Breast epithelium (tissue), 4 donors: ENCODE measurements at regions not wholly inside any gene's neighbourhood (a gene's known extent, or its start where the extent isn't known, plus 50 kb on each side); places are given as distances from the start of the nearest gene placed in this dataset.
"Not testable (repeated sequence)": the region's sequence is repeated elsewhere in the genome, so short reads cannot be mapped to it uniquely, and the experiment has no call there.

Source experiments
- DNase-seq, 2 donors: peaks; one replicate each; pipeline ENCODE4 v3.0.0-alpha.2; 2019; ENCODE audit warnings: low spot score in 2 of 2
- H3K27ac ChIP-seq, 2 donors: fragments of 200-600 bp; sonication (generic) in 1 of 2; one replicate each; pipeline ENCODE4 v1.5.1; 2016 to 2019; ENCODE audit warnings: mild to moderate bottlenecking in 1 of 2
- H3K27me3 ChIP-seq, 2 donors: fragments of 200-600 bp; sonication (generic) in 1 of 2; one replicate each; pipeline versions ENCODE4 v1.5.1 to v1.6.0; 2017 to 2019; ENCODE audit warnings: control low read depth in 1 of 2, mild to moderate bottlenecking in 1 of 2
- H3K36me3 ChIP-seq: fragments of 200-600 bp; one replicate; pipeline ENCODE4 v1.5.1; 2019
- H3K4me1 ChIP-seq, 2 donors: fragments of 200-600 bp; sonication (generic); one replicate each; pipeline ENCODE4 v1.5.1; 2016 to 2019; ENCODE audit warnings: control low read depth in 1 of 2
- H3K4me3 ChIP-seq, 3 donors: fragments of 200-600 bp; sonication (generic); 1 replicate in 2 of 3; 2 replicates in 1 of 3; pipeline ENCODE4 v1.5.1; 2016 to 2019; ENCODE audit warnings: mild to moderate bottlenecking in 3 of 3, moderate library complexity in 2 of 3
- H3K9me3 ChIP-seq, 2 donors: fragments of 200-600 bp; sonication (generic) in 1 of 2; one replicate each; pipeline ENCODE4 v1.5.1; 2016 to 2019; ENCODE audit warnings: control low read depth in 1 of 2
- intact Hi-C: fragments of 100-400 bp; cut with DNase I; formaldehyde crosslinking; loops from one replicate; pipeline ENCODE4 v1.15.1; 2023; ENCODE audit warnings: low total_unique reads

- H3K27me3 ChIP-seq, H3K9me3 ChIP-seq, H3K36me3 ChIP-seq, H3K4me3 ChIP-seq, DNase-seq, intact Hi-C loops, H3K27ac ChIP-seq, H3K4me1 ChIP-seq: not testable (repeated sequence)
Observed at GRCh38 chr1:120465900-120466299, 51.1 kb downstream of the NBPF8 start.

GRCh38 chr1:120477663-120478062, 62.8 kb downstream of the NBPF8 start:
- H3K36me3 ChIP-seq, H3K4me1 ChIP-seq, DNase-seq, intact Hi-C loops, H3K9me3 ChIP-seq, H3K4me3 ChIP-seq, H3K27me3 ChIP-seq, H3K27ac ChIP-seq: not testable (repeated sequence)

GRCh38 chr1:120478400-120478799, 63.6 kb downstream of the NBPF8 start:
- DNase-seq = not testable (repeated sequence)

GRCh38 chr1:120487542-120487941, 72.7 kb downstream of the NBPF8 start:
- intact Hi-C loops, H3K36me3 ChIP-seq: not testable (repeated sequence)

More at GRCh38 chr1:120478400-120478799, 63.6 kb downstream of the NBPF8 start:
- H3K4me1 ChIP-seq, H3K27me3 ChIP-seq, intact Hi-C loops, H3K36me3 ChIP-seq, H3K9me3 ChIP-seq, H3K4me3 ChIP-seq, H3K27ac ChIP-seq: not testable (repeated sequence)

GRCh38 chr1:120489217-120489616, 74.4 kb downstream of the NBPF8 start:
- H3K4me1 ChIP-seq, H3K4me3 ChIP-seq, H3K36me3 ChIP-seq, intact Hi-C loops, H3K9me3 ChIP-seq, DNase-seq, H3K27me3 ChIP-seq, H3K27ac ChIP-seq: not testable (repeated sequence)

More at GRCh38 chr1:120487542-120487941, 72.7 kb downstream of the NBPF8 start:
- H3K9me3 ChIP-seq, DNase-seq, H3K4me1 ChIP-seq, H3K27ac ChIP-seq, H3K4me3 ChIP-seq, H3K27me3 ChIP-seq: not testable (repeated sequence)

- intact Hi-C loops, H3K9me3 ChIP-seq, H3K36me3 ChIP-seq, H3K27ac ChIP-seq, H3K4me3 ChIP-seq, DNase-seq, H3K4me1 ChIP-seq, H3K27me3 ChIP-seq: not testable (repeated sequence)
Observed at GRCh38 chr1:120497145-120497544, 82.3 kb downstream of the NBPF8 start.

- H3K27me3 ChIP-seq, H3K4me3 ChIP-seq, DNase-seq, H3K9me3 ChIP-seq, H3K4me1 ChIP-seq, H3K27ac ChIP-seq, H3K36me3 ChIP-seq, intact Hi-C loops: not testable (repeated sequence)
Observed at GRCh38 chr1:120503284-120503683, 88.4 kb downstream of the NBPF8 start.

- H3K27ac ChIP-seq, DNase-seq, H3K36me3 ChIP-seq: not testable (repeated sequence)
Observed at GRCh38 chr1:120506352-120506751, 91.5 kb downstream of the NBPF8 start.

GRCh38 chr1:120508351-120508750, 93.5 kb downstream of the NBPF8 start:
- intact Hi-C loops, DNase-seq, H3K27me3 ChIP-seq, H3K36me3 ChIP-seq, H3K4me3 ChIP-seq, H3K27ac ChIP-seq, H3K9me3 ChIP-seq, H3K4me1 ChIP-seq: not testable (repeated sequence)

More at GRCh38 chr1:120506352-120506751, 91.5 kb downstream of the NBPF8 start:
- H3K4me1 ChIP-seq, H3K27me3 ChIP-seq, intact Hi-C loops, H3K9me3 ChIP-seq, H3K4me3 ChIP-seq: not testable (repeated sequence)

GRCh38 chr1:120509258-120509657, 94.4 kb downstream of the NBPF8 start:
- intact Hi-C loops, H3K36me3 ChIP-seq, H3K4me3 ChIP-seq, H3K4me1 ChIP-seq, DNase-seq, H3K9me3 ChIP-seq, H3K27ac ChIP-seq, H3K27me3 ChIP-seq: not testable (repeated sequence)

- H3K9me3 ChIP-seq, intact Hi-C loops, H3K27ac ChIP-seq, H3K27me3 ChIP-seq, H3K36me3 ChIP-seq, H3K4me3 ChIP-seq, H3K4me1 ChIP-seq, DNase-seq: not testable (repeated sequence)
Observed at GRCh38 chr1:120513099-120513498, 98.3 kb downstream of the NBPF8 start.

- H3K27me3 ChIP-seq, intact Hi-C loops, H3K36me3 ChIP-seq, H3K4me1 ChIP-seq, H3K27ac ChIP-seq, H3K9me3 ChIP-seq, H3K4me3 ChIP-seq, DNase-seq: not testable (repeated sequence)
Observed at GRCh38 chr1:120513531-120513930, 98.7 kb downstream of the NBPF8 start.

- DNase-seq, H3K36me3 ChIP-seq, H3K27me3 ChIP-seq, H3K4me1 ChIP-seq, H3K27ac ChIP-seq, H3K9me3 ChIP-seq, intact Hi-C loops, H3K4me3 ChIP-seq: not testable (repeated sequence)
Observed at GRCh38 chr1:120519196-120519595, 104.4 kb downstream of the NBPF8 start.

- intact Hi-C loops, H3K36me3 ChIP-seq: not testable (repeated sequence)
Observed at GRCh38 chr1:120524416-120524815, 109.6 kb downstream of the NBPF8 start.

More at GRCh38 chr1:120524416-120524815, 109.6 kb downstream of the NBPF8 start:
- H3K27ac ChIP-seq, H3K9me3 ChIP-seq, H3K27me3 ChIP-seq, DNase-seq, H3K4me1 ChIP-seq, H3K4me3 ChIP-seq: not testable (repeated sequence)
